8988T (cell line): ENCODE measurements at regions not wholly inside any gene's neighbourhood (a gene's known extent, or its start where the extent isn't known, plus 50 kb on each side); places are given as distances from the start of the nearest gene placed in this dataset.

ENCODE experiments used
- DNase-seq: peaks from one replicate; pipeline ENCODE4 v3.0.0; 2011

DNA sequence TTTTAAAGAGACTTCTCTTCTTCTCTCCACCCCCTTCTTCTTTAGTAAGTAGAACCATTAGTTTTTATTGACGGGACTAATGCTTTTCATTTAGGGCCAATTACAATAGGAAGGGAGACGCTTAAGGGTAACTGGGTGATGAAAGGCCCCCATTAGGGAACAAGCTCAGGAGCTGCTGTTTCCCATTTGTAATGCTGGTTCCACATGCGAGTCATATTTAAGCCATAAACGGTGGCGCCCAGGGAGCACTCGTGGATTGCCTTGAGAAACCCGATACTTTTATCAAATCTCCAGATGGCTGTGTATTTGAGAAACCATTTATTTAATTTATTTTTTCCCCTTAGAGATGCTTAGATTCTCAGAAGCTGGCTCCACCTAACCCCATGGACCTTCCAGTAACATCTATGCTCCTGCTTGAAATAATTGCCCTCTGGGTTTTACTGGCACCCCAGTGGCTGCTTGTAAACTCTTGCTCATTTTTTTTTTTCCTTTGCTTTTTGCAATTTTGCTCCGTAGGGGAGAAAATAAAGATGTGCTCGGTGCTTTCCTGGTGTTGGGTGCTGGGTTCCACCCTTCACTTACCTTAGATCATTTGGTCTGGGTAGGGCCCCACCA is 124.2 kb upstream of the MSX1 start:
- no peak for DNase-seq

- DNase-seq = no peak
These were observed 125.0 kb upstream of the MSX1 start for GRCh38 chr4:4734425-4734824.

GRCh38 chr4:4733663-4734062 is 125.8 kb upstream of the MSX1 start:
- no peak for DNase-seq

GRCh38 chr4:4730249-4730648 is 129.2 kb upstream of the MSX1 start:
- DNase-seq = no peak

DNA sequence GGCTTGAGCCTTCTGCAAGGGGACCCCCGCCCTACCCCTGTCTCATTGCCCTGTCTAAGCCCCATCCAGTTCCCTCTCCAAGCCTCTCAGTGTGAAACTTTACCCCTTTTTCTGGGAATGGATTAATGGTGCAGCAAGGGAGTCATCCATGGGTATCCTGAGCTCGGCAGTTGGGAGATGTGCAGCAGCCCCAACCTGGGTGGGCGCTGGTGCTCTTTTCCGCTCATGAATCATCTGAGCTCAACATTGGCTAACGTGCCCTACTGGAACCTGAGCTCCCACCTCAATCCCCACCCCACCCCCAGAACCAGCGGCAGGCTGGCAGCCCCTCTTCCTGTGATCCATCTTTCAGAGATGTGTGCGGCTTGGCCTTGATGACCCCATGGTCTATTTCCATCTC is 130.3 kb upstream of the MSX1 start:
- no peak for DNase-seq

DNA sequence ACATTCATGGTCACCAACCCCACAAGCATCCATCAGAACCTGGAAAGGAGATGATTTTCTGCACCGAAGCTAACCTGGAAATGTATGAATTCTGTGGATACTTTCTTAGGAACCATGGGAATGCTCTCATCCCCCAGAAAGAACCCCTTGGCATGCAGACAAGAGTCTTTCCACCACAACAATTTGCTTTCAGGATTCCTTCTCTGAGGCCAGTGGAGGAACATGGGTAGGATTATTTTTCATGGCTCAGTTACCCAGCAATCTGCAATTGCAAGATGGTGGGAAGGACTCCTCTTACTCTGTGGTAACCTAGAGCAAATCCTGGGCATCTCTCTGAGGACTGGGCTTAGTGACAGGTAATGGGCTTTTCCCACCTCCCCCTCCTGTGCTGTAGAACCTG is 131.9 kb upstream of the MSX1 start:
- no peak for DNase-seq

GRCh38 chr4:4726051-4726450 is 133.4 kb upstream of the MSX1 start:
- no peak for DNase-seq

- DNase-seq = no peak
These were observed 135.1 kb upstream of the MSX1 start for GRCh38 chr4:4724321-4724720.

- DNase-seq = no peak
These were observed 137.8 kb upstream of the MSX1 start for GRCh38 chr4:4721636-4722035.

- DNase-seq = no peak
These were observed 138.8 kb upstream of the MSX1 start for GRCh38 chr4:4720646-4721045.

DNA sequence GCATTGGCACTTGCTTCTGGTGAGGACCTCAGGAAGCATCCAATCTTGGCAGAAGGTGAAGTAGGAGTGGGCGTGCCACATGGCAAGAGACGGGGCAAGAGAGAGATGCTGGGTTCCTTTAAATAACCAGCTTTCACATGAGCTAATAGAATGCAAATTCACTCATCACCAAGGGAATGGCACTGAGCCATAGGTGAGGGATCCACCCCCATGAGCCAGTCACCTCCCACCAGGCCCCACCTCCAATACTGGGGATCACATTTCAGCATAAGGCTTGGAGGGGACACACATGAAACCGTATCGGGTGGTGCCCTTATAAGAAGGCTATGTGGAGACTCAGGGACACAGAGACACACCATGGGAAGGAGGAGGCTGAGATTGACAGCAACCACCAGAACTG is 140.0 kb upstream of the MSX1 start:
- no peak for DNase-seq

- DNase-seq = no peak
These were observed 141.8 kb upstream of the MSX1 start for GRCh38 chr4:4717692-4718091.

GRCh38 chr4:4714331-4714730 is 145.1 kb upstream of the MSX1 start:
- DNase-seq = no peak

DNA sequence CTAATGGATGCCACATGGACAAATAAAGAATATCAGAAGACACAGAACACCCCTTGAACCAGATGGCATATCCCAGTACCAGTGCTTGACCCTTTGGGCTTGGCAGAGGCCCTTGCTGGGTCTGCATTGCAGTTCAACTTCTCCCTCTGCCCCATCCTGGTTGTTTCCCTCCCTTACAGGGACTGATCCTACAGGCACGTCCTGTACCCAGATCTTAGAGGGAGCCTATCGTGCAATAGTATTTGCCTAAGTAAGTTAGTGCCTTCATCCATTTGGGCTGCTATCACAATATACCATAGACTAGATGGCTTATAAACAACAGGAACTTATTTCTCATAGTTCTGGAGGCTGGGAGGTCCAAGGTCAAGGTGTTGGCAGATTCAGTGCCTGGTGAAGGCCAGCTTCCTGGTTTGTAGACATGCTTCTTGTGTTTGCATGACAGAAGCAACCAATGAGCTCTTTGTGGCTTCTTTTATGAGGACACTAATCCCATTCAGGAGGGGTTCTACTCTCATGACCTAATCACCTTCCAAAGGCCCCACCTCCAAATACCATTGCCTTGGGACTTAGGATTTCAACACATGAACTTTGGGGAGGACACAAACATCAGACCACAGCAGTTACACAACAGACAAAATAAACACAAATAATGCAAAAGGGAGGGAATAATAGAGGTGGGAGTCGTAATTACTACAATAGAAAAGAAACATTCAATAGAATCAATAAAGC is 146.5 kb upstream of the MSX1 start:
- no peak for DNase-seq

DNA sequence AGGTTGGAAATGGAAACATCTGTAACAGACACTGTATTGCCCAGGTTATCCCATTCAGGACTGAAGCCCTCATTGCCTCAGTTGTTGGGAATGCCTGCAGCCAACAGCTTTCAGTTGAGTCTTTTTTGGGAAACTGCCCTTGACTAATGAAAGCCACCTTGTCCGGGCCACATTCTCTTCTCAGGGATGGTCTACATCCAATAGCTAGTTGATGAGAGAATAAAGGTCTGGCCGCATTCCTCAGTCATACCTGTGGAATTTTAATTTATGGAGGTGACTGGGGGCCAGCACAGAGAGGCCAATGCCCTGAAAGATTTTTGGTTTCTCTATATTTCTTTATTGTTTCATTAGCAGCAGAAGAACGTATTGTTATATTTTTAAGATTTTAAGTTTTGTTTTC is 147.6 kb upstream of the MSX1 start:
- DNase-seq = no peak

DNA sequence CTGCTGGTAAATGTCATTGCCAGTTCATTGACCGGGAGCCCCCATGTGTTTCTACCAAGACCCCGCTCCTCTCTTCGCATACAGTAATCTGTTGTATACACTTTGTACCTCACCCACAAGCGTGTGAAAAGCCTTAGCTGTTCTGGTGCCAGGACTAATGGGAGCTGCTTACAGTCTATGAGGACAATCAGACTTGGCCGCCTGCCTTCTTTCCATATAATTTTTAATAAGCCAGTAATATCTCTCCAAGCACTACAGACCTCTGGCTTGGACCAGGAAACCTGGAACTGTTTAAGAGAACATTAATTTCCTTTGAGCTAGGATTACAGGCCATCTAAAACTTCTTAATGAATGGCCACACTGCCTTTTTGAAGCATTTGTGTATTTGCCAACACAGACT is 149.7 kb upstream of the MSX1 start:
- no peak for DNase-seq

GRCh38 chr4:4704267-4704666 is 155.2 kb upstream of the MSX1 start:
- DNase-seq = no peak

GRCh38 chr4:4697584-4697983 is 155.7 kb upstream of the STX18 start:
- no peak for DNase-seq

DNA sequence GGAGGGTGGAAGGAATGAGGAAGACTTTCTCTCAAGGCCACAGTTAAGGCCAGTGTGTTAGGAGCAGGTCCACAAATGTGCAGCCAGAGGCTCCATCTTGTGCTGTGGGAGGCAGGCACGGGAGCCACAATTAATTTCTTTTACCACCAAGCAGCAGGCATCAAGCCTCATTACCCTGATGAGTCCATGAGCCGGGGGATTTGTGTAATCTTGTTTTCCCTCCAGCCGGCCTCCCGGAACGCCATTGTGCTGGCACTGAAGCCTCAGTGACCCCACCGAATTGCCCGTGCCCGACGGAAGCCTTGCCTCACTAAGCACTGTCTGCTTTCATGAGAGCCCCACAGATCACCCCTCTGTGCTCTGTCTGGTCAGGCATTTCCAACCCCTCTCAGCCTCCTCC is 154.7 kb upstream of the STX18 start:
- DNase-seq = no peak

DNA sequence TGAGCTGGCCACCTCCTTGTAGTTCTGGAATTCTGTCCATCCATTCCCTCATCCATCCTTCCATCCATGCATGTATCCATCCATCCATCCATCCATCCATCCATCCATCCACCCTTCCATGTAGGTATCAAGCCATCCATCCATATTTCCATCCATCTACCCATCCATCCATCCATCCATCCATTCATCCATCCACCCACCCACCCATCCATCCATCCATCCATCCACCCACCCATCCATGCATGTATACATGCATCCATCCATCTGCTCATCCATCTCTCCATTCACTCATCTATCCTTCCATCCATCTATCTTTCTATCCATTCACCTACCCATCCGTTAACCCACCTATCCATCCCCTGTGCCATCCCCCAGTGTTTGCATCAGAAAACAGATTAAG is 153.6 kb upstream of the STX18 start:
- no peak for DNase-seq

DNA sequence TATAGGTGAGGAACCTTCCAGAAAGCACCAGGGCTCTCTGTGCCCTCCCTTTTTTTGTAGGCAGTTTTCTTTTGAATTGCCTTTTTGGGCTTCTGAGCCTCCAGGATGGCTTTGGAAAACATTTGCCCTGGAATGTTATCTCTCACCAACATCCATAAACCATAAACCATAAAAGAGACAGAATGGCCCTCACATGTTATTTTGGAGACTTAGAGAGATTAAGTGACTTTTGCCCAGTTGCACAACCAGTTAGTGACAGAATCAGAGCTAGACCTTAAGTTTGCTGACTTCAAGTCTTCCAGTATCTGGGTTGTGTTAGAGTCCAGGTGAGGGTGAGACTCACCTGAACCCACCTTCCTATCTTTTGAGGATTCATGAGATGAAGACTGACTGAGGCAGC is 153.0 kb upstream of the STX18 start:
- no peak for DNase-seq

GRCh38 chr4:4694296-4694772 is 152.5 kb upstream of the STX18 start:
- peak; percentile 47 for DNase-seq

DNA sequence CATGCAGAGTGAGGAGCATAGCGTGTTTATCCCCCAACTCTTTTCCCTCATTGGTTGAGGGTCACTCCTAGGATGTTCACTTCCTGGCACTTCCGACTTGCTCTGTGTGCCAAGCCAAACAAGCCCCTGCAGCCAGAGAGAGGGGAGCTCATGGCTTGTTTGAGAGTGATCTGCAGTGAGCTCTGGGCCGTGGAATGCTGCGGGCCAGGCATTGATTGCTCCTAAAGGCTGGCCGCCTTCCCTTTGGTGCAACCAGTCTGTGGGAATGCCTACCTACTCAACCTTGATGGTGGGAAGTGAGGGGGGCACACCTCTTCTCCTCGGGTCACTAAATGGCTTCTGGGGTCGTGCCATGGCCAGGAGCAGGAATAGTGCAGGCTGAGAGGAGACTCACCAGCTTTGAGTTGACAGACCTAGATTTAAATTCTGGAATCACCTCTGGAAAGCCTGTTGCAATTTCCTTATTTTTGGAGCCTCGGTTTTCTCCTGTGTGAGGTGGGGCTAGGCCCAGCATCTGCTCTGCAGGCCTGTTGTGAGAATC is 152.0 kb upstream of the STX18 start:
- DNase-seq = no peak

GRCh38 chr4:4693258-4693657 is 151.4 kb upstream of the STX18 start:
- no peak for DNase-seq

- DNase-seq = no peak
These were observed 149.0 kb upstream of the STX18 start for GRCh38 chr4:4690854-4691253.
